ENCODE measurements at regions not wholly inside any gene's neighbourhood (a gene's known extent, or its start where the extent isn't known, plus 50 kb on each side); places are given as distances from the start of the nearest gene placed in this dataset.
"Not testable (repeated sequence)": the region's sequence is repeated elsewhere in the genome, so short reads cannot be mapped to it uniquely, and the experiment has no call there.

DNA sequence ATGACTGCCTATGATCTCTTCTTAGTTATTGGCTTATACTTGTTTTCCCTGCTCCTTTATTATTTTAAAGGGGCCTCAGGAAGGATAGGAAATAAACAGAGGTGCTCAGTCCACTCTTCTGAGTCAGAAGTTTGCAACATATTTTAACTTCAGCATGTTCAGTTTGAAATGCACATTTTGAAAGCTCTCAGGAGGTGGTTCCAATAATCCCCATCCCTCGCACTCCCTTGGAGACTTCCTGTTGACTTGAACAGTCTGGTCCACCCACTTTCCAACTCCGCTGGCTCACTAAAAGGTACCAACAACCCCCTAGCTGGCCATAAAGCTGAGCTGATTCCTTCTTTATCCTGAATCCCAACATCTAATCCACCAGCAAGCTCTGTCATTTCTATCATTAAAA lies 78.3 kb upstream of the DUSP21 start:
- no peak for DNase-seq
- H3K27me3 ChIP-seq (replicated peaks in 2 of 5; ENCODE audit: control insufficient read depth in 4 of 5, insufficient read depth in 5 of 5, low read length in 4 of 5) = no peaks in the 10 kb centered on the region
- no peaks in the 10 kb centered on the region for H3K36me3 ChIP-seq (ENCODE audit: control insufficient read depth in 4 of 4, insufficient read depth in 4 of 4, low read length in 3 of 4)
- WGBS (ENCODE audit: insufficient coverage) = 87% methylated on average over 2 of the region's 2 CpGs
- no peaks in the 10 kb centered on the region for H3K9me3 ChIP-seq (ENCODE audit: control extremely low read depth in 1 of 5, control insufficient read depth in 4 of 5, insufficient read depth in 2 of 5, low read depth in 1 of 5, low read length in 4 of 5)
- ChIA-PET CTCF (no interaction called here), POLR2A (no interaction called here)
- H3K27ac ChIP-seq (ENCODE audit: insufficient read depth in 1 of 2, low read depth in 1 of 2, low read length in 2 of 2, poor library complexity in 1 of 2, severe bottlenecking in 2 of 2) = no peak overlapping the region
- H3K4me1 ChIP-seq (ENCODE audit: control extremely low read depth in 1 of 4, control insufficient read depth in 4 of 4, insufficient read depth in 4 of 4, low read length in 3 of 4) = no peaks in the 10 kb centered on the region
- H3K4me3 ChIP-seq (ENCODE audit: control insufficient read depth in 1 of 7, extremely low read depth in 1 of 7, insufficient read depth in 4 of 7, low read depth in 2 of 7, low read length in 6 of 7) = no peak overlapping the region

DNA sequence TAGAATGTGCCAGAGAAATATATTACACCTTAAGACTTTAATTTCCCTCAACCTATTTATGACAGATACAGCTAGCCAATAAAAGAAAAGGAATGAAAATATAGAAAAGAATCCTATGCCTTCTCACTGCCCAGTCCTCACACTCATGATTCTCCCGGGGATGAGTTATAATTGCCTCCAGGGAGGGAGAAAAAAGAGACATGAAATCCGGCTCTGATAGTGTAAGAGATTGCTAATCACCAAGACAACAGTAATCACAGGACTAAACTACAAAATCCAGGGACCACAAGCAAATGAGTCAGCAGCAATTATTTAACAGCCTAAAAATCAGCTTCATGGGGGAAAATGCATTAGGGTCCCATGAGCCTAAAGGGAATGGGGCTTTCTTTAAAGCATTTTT lies 95.9 kb upstream of the DUSP21 start:
- POLR2A ChIA-PET = no interaction called here
- H3K9me3 ChIP-seq (ENCODE audit: control extremely low read depth in 1 of 5, control insufficient read depth in 4 of 5, insufficient read depth in 2 of 5, low read depth in 1 of 5, low read length in 4 of 5) = no peaks in the 10 kb centered on the region
- peak in 2 of 3 donors; percentile 38 to 61 for DNase-seq
- peaks cover 0 to 9% (median 0%) of the 10 kb centered on the region in 5 experiments for H3K27me3 ChIP-seq (replicated peaks in 2 of 5; ENCODE audit: control insufficient read depth in 4 of 5, insufficient read depth in 5 of 5, low read length in 4 of 5)
- no peaks in the 10 kb centered on the region for H3K36me3 ChIP-seq (ENCODE audit: control insufficient read depth in 4 of 4, insufficient read depth in 4 of 4, low read length in 3 of 4)
- whole genome bisulfite sequencing (ENCODE audit: insufficient coverage) = no CpG with 5 or more reads among the region's 2 CpGs
- H3K27ac ChIP-seq (ENCODE audit: insufficient read depth in 1 of 2, low read depth in 1 of 2, low read length in 2 of 2, poor library complexity in 1 of 2, severe bottlenecking in 2 of 2) = no peak overlapping the region
- no peak overlapping the region for H3K4me3 ChIP-seq (ENCODE audit: control insufficient read depth in 1 of 7, extremely low read depth in 1 of 7, insufficient read depth in 4 of 7, low read depth in 2 of 7, low read length in 6 of 7)
- CTCF ChIA-PET = no interaction called here
- peaks cover 0 to 3% (median 0%) of the 10 kb centered on the region in 4 experiments for H3K4me1 ChIP-seq (ENCODE audit: control extremely low read depth in 1 of 4, control insufficient read depth in 4 of 4, insufficient read depth in 4 of 4, low read length in 3 of 4)

DNA sequence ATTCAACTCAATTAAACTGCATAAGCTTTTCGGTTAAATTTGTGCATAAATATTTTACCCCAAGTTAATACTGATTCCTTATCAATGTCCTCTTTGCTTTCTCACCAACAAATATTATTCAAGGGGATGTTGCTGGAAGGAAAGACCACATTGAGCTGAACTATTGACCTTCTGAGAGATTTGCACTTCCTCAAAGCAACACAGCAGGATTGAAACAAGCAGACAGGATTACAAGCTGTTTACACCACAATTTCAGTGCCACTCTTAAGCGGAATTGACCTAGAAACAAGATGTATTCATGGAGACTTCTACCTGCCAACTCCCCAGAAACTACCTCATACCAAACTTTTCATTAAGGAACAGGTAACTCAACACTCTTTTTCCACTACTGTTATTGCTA lies 96.5 kb upstream of the DUSP21 start:
- 55% methylated on average over 2 of the region's 2 CpGs for WGBS (ENCODE audit: insufficient coverage)
- DNase-seq = peak in 2 of 3 donors; percentile 54 to 75
- Histone ChIP-seq H3K27me3 (replicated peaks in 2 of 5; ENCODE audit: control insufficient read depth in 4 of 5, insufficient read depth in 5 of 5, low read length in 4 of 5) (peaks cover 0 to 9% (median 0%) of the 10 kb centered on the region in 5 experiments), H3K4me1 (ENCODE audit: control extremely low read depth in 1 of 4, control insufficient read depth in 4 of 4, insufficient read depth in 4 of 4, low read length in 3 of 4) (peaks cover 0 to 3% (median 0%) of the 10 kb centered on the region in 4 experiments), H3K4me3 (ENCODE audit: control insufficient read depth in 1 of 7, extremely low read depth in 1 of 7, insufficient read depth in 4 of 7, low read depth in 2 of 7, low read length in 6 of 7) (no peak overlapping the region), H3K9me3 (ENCODE audit: control extremely low read depth in 1 of 5, control insufficient read depth in 4 of 5, insufficient read depth in 2 of 5, low read depth in 1 of 5, low read length in 4 of 5) (no peaks in the 10 kb centered on the region), H3K27ac (ENCODE audit: insufficient read depth in 1 of 2, low read depth in 1 of 2, low read length in 2 of 2, poor library complexity in 1 of 2, severe bottlenecking in 2 of 2) (no peak overlapping the region), H3K36me3 (ENCODE audit: control insufficient read depth in 4 of 4, insufficient read depth in 4 of 4, low read length in 3 of 4) (no peaks in the 10 kb centered on the region)
- CTCF ChIA-PET = no interaction called here
- POLR2A ChIA-PET = no interaction called here

DNA sequence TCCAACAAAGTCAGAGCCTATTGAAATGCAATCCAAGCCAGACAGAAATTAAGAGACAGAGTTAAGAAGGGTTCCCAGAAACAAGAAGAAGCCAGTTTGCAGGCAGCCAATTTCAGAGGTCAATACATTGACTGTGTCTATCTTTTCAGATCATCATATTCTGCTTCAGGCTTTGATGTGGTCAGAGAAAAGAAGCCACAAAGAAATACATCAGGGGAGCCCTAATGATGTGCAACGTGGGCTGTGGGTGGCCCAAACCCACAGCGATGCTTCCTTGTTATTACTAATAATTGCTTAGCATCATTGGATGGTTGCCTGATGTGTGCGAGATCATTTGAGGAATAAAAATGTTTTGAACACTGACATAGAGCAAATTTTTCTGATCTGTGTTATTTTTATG lies 99.0 kb upstream of the DUSP21 start:
- Histone ChIP-seq H3K27ac (ENCODE audit: insufficient read depth in 1 of 2, low read depth in 1 of 2, low read length in 2 of 2, poor library complexity in 1 of 2, severe bottlenecking in 2 of 2) (no peak overlapping the region), H3K4me1 (ENCODE audit: control extremely low read depth in 1 of 4, control insufficient read depth in 4 of 4, insufficient read depth in 4 of 4, low read length in 3 of 4) (peaks cover 0 to 3% (median 0%) of the 10 kb centered on the region in 4 experiments), H3K4me3 (ENCODE audit: control insufficient read depth in 1 of 7, extremely low read depth in 1 of 7, insufficient read depth in 4 of 7, low read depth in 2 of 7, low read length in 6 of 7) (no peak overlapping the region), H3K9me3 (ENCODE audit: control extremely low read depth in 1 of 5, control insufficient read depth in 4 of 5, insufficient read depth in 2 of 5, low read depth in 1 of 5, low read length in 4 of 5) (no peaks in the 10 kb centered on the region), H3K36me3 (ENCODE audit: control insufficient read depth in 4 of 4, insufficient read depth in 4 of 4, low read length in 3 of 4) (no peaks in the 10 kb centered on the region), H3K27me3 (replicated peaks in 2 of 5; ENCODE audit: control insufficient read depth in 4 of 5, insufficient read depth in 5 of 5, low read length in 4 of 5) (peaks cover 0 to 3% (median 0%) of the 10 kb centered on the region in 5 experiments)
- no peak for DNase-seq
- POLR2A ChIA-PET = no interaction called here
- WGBS (ENCODE audit: insufficient coverage) = 63% methylated on average over 3 of the region's 3 CpGs
- CTCF ChIA-PET = no interaction called here

DNA sequence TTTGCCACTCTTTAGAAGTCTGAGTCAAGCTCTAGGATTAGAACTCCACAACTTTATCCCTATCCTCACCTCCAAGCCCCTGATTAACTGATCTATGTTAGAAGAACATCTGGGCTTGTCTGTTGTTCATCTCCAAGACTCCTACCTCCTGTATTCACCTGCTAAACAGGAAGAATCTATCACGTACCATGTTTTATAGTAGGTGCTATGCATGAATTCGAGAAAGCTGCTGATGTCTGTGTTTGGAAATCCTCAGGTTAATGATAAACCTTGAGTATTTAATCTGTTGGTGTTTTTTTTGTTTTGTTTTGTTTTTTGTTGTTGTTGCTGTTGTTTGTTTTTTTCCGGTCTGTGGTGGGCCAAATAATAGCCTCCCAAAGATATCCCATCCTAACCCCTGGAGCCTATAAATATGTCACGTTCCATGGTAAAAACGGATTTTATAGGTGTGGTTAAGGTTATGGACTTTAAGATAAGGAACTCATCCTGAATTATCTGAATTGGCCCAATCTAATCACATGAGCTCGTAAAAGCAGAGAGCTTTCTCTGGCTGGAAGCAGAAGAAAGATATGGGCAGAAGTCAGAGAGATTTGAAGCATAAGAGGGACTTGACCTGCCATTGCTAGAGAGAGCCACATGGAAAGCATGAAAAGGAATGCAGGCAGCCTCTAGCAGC lies 101.2 kb upstream of the DUSP21 start:
- 71% methylated on average over 2 of the region's 6 CpGs for WGBS (ENCODE audit: insufficient coverage)
- no peak for DNase-seq
- H3K36me3 ChIP-seq (ENCODE audit: control insufficient read depth in 4 of 4, insufficient read depth in 4 of 4, low read length in 3 of 4) = no peaks in the 10 kb centered on the region
- no peak overlapping the region for H3K27ac ChIP-seq (ENCODE audit: insufficient read depth in 1 of 2, low read depth in 1 of 2, low read length in 2 of 2, poor library complexity in 1 of 2, severe bottlenecking in 2 of 2)
- H3K27me3 ChIP-seq (replicated peaks in 2 of 5; ENCODE audit: control insufficient read depth in 4 of 5, insufficient read depth in 5 of 5, low read length in 4 of 5) = peaks cover 0 to 3% (median 0%) of the 10 kb centered on the region in 5 experiments
- peaks cover 0 to 3% (median 0%) of the 10 kb centered on the region in 4 experiments for H3K4me1 ChIP-seq (ENCODE audit: control extremely low read depth in 1 of 4, control insufficient read depth in 4 of 4, insufficient read depth in 4 of 4, low read length in 3 of 4)
- H3K9me3 ChIP-seq (ENCODE audit: control extremely low read depth in 1 of 5, control insufficient read depth in 4 of 5, insufficient read depth in 2 of 5, low read depth in 1 of 5, low read length in 4 of 5) = no peaks in the 10 kb centered on the region
- H3K4me3 ChIP-seq (ENCODE audit: control insufficient read depth in 1 of 7, extremely low read depth in 1 of 7, insufficient read depth in 4 of 7, low read depth in 2 of 7, low read length in 6 of 7) = no peak overlapping the region
- POLR2A ChIA-PET = no interaction called here
- CTCF ChIA-PET = interaction anchor here (0.6 kb wide), 1 partner anchor 823 kb away, joined by 3 read pairs; no protein-coding TSS in a partner anchor

DNA sequence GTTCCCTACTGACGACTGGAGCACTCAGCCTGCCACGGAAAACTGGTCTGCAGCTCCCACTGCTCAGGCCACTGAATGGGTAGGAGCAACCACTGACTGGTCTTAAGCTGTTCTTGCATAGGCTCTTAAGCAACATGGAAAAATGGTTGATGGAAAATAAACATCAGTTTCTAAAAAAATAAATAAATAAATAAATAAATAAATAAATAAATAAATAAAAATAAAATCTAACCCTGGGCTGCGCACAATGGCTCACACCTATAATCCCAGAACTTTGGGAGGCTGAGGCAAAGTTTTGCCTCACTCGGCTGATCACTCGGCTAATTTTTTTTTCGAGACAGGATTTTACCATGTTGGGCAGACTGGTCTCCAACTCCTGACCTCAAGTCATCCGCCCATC lies 102.0 kb upstream of the DUSP21 start:
- H3K4me1 ChIP-seq (ENCODE audit: control extremely low read depth in 1 of 4, control insufficient read depth in 4 of 4, insufficient read depth in 4 of 4, low read length in 3 of 4); H3K36me3 ChIP-seq (ENCODE audit: control insufficient read depth in 4 of 4, insufficient read depth in 4 of 4, low read length in 3 of 4); H3K27ac ChIP-seq (ENCODE audit: insufficient read depth in 1 of 2, low read depth in 1 of 2, low read length in 2 of 2, poor library complexity in 1 of 2, severe bottlenecking in 2 of 2); POLR2A ChIA-PET; H3K4me3 ChIP-seq (ENCODE audit: control insufficient read depth in 1 of 7, extremely low read depth in 1 of 7, insufficient read depth in 4 of 7, low read depth in 2 of 7, low read length in 6 of 7); H3K9me3 ChIP-seq (ENCODE audit: control extremely low read depth in 1 of 5, control insufficient read depth in 4 of 5, insufficient read depth in 2 of 5, low read depth in 1 of 5, low read length in 4 of 5); DNase-seq; H3K27me3 ChIP-seq (replicated peaks in 2 of 5; ENCODE audit: control insufficient read depth in 4 of 5, insufficient read depth in 5 of 5, low read length in 4 of 5): not testable (repeated sequence)
- 87% methylated on average over 4 of the region's 7 CpGs for WGBS (ENCODE audit: insufficient coverage)
- CTCF ChIA-PET = interaction anchor here (0.6 kb wide), 1 partner anchor 824 kb away, joined by 3 read pairs; no protein-coding TSS in a partner anchor

DNA sequence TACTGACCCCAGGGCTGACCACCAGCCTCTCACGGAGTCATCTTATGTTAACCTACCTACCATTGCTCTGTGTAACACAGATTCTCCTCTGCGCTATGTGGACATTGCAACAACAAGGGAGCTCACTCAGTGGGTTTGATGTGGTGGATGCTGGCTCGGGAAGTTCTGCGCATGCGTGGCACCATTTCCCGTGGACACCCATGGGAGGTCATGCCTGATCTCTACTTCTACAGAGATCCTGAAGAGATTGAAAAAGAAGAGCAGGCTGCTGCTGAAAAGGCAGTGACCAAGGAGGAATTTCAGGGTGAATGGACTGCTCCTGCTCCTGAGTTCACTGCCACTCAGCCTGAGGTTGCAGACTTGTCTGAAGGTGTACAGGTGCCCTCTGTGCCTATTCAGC lies 102.4 kb upstream of the DUSP21 start:
- H3K36me3 ChIP-seq (ENCODE audit: control insufficient read depth in 4 of 4, insufficient read depth in 4 of 4, low read length in 3 of 4); H3K27ac ChIP-seq (ENCODE audit: insufficient read depth in 1 of 2, low read depth in 1 of 2, low read length in 2 of 2, poor library complexity in 1 of 2, severe bottlenecking in 2 of 2); POLR2A ChIA-PET; H3K4me3 ChIP-seq (ENCODE audit: control insufficient read depth in 1 of 7, extremely low read depth in 1 of 7, insufficient read depth in 4 of 7, low read depth in 2 of 7, low read length in 6 of 7); DNase-seq; CTCF ChIA-PET; H3K4me1 ChIP-seq (ENCODE audit: control extremely low read depth in 1 of 4, control insufficient read depth in 4 of 4, insufficient read depth in 4 of 4, low read length in 3 of 4); H3K9me3 ChIP-seq (ENCODE audit: control extremely low read depth in 1 of 5, control insufficient read depth in 4 of 5, insufficient read depth in 2 of 5, low read depth in 1 of 5, low read length in 4 of 5); H3K27me3 ChIP-seq (replicated peaks in 2 of 5; ENCODE audit: control insufficient read depth in 4 of 5, insufficient read depth in 5 of 5, low read length in 4 of 5): not testable (repeated sequence)
- no CpG with 5 or more reads among the region's 6 CpGs for WGBS (ENCODE audit: insufficient coverage)
